HCT116 (cell line): ENCODE measurements at regions not wholly inside any gene's neighbourhood (a gene's known extent, or its start where the extent isn't known, plus 50 kb on each side); places are given as distances from the start of the nearest gene placed in this dataset.

Source experiments
- CTCF ChIP-seq, 3 experiments: fragments of 200-600 bp in 1 of 3; sonication (generic) in 1 of 3; IDR thresholded peaks in 2 of 3; conservative IDR thresholded peaks in 1 of 3; 2 replicates each; pipeline ENCODE4 v1.5.1; 2012 to 2017; ENCODE audit warnings: low read depth in 2 of 3, low read length in 2 of 3, antibody characterized with exemption in 1 of 3, borderline replicate concordance in 1 of 3, control low read depth in 1 of 3, mild to moderate bottlenecking in 1 of 3, mixed read lengths in 1 of 3, mixed run types in 1 of 3, moderate library complexity in 1 of 3; ENCODE audit not compliant: insufficient read depth in 1 of 3
- EZH2 ChIP-seq: fragments of 200-600 bp; sonication (generic); IDR thresholded peaks from 2 replicates; pipeline ENCODE4 v1.6.1; 2017; ENCODE audit warnings: antibody characterized with exemption, mixed run types
- POLR2AphosphoS5 ChIP-seq: IDR thresholded peaks from 2 replicates; pipeline ENCODE4 v1.6.1; 2011; ENCODE audit warnings: mild to moderate bottlenecking, low read depth, low read length, moderate library complexity
- REST ChIP-seq: IDR thresholded peaks from 2 replicates; pipeline ENCODE4 v1.6.1; 2012; ENCODE audit warnings: low read depth
- SRF ChIP-seq: IDR thresholded peaks from 2 replicates; pipeline ENCODE4 v1.6.1; 2012; ENCODE audit warnings: low read depth
- TF ChIP-seq, protein P1 (sequence below): IDR thresholded peaks from 2 replicates; pipeline ENCODE4 v1.6.1; 2012

- TF ChIP-seq EZH2, result no peak
- TF ChIP-seq, protein P1, sequence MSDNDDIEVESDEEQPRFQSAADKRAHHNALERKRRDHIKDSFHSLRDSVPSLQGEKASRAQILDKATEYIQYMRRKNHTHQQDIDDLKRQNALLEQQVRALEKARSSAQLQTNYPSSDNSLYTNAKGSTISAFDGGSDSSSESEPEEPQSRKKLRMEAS, result no peak
- TF ChIP-seq CTCF (IDR thresholded peaks at IDR 0.05 in 2 of 3, conservative IDR thresholded peaks at IDR 0.05 in 1 of 3; ENCODE audit: borderline replicate concordance in 1 of 3, insufficient read depth in 1 of 3, low read depth in 2 of 3, low read length in 2 of 3), result no peak
- no peak for TF ChIP-seq POLR2AphosphoS5
- no peak for TF ChIP-seq SRF
- no peak for TF ChIP-seq REST
Observed at GRCh38 chr11:41954034-41954433, 494.6 kb upstream of the LRRC4C start.
